ENCODE measurements at regions not wholly inside any gene's neighbourhood (a gene's known extent, or its start where the extent isn't known, plus 50 kb on each side); places are given as distances from the start of the nearest gene placed in this dataset.

- TF ChIP-seq CTCF (IDR thresholded peaks at IDR 0.05) (no peak), POLR2A (IDR thresholded peaks at IDR 0.05) (no peak)
These were observed 286.8 kb downstream of the USP46 start for GRCh38 chr4:52372269-52372668.

Measured in thyroid gland (tissue), 4 donors.